NCI-H1092 treated with DMSO at 0.1 percent for 48 hours (cell line): ENCODE measurements at regions not wholly inside any gene's neighbourhood (a gene's known extent, or its start where the extent isn't known, plus 50 kb on each side); places are given as distances from the start of the nearest gene placed in this dataset.

Experiments used
- DNase-seq: peaks from one replicate; lab custom pipeline; 2025; lab: John Stamatoyannopoulos, UW

DNA sequence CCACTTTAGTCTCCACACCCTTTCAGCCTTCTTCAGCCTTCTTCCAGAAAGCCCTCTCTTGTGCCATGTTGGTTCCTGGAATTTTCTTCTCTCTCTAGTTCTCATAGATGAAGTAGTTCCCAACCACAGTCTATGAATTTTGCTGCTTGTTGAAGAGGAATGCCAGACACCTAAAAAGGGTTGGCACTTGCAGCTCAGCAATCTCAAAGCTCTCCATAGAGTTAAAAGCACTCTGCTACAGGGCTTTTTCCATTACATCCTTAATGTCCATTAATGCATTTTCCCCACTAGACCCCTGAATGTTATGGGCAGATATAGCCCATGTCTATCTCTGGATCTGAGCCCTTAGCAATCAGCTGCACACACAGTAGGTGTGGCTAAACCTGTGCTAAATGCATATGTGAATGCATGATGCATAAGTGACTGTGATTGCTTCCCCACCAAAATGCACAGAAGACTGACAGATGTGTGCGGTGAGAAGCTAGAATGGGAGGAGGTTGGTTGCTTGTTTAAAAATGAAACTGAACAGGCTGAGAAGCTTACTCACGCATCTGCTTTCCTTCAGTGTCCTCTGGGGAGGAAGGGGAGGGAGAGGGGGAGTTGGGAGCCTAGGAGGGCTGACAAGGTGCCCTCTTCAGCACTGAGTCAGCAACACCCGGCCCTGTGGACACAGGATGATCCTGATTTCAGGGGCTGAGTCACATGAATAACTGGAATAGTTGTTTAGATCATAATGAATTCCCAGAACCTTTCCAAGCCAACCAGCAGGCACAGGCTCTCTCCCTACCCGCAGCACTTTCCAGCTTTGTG, 146.1 kb upstream of the FGGY start:
- DNase-seq: no peak

DNA sequence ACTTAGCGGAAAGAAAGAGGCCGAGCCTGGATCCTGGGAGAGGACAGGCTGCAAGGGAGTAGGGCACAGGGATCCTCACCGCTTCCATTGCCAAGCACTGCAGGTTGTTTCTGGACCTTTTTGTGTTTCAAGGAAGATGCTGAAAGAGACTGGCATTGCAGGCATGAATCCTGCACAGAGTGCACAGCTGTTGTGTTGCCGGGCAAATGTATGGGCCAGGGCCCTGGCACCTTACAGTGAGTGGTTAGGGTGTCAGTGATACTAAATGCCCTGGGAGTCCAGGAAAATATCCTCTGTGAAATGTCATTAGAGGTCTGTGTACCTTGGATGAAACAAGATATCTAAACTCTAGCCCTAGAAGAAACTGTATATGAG, 145.5 kb upstream of the FGGY start:
- DNase-seq: no peak

DNA sequence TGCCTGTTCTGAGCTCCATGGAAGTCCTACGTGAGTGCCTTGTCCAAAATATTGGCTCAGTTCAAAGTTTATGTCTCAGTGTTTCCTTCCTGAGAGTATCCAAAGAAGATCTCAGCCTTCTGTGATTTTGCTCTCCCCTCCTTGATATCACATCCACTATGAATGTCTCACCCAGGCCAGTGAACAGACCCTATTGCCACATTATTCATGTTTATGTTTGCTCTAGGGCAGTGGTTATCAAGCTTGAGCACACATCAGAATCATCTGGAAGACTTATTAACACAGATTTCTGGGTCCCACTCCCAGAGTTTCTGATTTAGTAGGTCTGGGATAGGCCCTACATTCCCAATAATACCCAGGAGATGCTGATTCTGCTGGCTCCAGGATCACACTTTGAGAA, 145.0 kb upstream of the FGGY start:
- no peak for DNase-seq

DNA sequence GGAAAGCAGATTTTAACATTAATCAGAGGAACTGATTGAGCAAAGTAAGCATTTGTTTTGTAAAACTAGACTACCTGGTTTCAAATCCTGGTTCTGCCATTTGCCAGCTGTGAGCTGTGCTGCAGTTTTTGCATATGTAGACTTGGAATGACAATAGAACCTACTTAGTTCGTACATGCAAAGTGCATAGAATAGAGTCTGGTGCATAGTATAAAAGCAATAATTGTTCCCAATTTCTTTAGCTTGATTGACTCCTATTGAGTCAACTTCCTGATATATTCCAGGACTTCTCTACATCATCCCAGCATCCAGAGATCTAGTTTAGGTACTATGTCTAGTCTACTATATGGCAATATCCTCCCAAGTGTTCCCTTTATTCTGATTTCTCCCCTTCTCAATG, 144.4 kb upstream of the FGGY start:
- DNase-seq: no peak

DNA sequence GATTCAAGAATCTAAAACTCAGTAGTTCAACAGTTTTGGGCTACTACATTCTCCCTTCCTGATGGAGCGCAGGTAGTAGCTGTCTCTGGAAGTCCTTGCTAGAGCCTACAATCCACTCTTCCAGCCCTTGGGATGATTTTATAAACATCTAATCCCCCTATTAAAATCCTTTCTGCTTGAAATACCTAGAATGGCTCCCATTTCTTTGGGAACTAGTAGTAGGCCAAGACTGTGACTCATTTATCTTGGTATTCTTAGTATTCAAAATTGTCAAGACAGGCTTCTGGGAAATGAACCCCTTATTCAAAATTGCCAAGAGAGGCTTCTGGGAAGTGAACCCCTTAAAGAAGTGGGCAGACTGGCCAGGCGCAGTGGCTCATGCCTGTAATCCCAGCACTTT, 142.5 kb upstream of the FGGY start:
- no peak for DNase-seq

DNA sequence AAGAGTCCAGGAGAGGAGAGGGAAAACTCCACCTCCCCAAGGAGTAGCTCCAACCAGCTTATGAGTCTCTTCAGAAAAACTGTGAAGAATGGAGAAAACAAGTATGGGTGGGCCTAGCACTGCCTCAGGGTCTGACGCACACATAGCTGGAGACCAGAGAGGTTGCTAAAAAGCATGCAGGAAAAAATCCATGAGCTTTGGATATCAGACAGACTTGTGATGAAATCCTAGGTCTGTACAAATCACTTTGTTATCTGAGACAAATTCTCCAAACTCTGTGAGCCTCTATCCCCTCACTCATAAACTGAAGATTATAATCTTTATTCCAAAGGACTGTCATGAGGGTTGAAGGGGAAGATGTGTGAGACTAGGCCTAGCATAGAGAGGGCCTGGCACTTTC, 141.5 kb upstream of the FGGY start:
- DNase-seq: no peak

DNA sequence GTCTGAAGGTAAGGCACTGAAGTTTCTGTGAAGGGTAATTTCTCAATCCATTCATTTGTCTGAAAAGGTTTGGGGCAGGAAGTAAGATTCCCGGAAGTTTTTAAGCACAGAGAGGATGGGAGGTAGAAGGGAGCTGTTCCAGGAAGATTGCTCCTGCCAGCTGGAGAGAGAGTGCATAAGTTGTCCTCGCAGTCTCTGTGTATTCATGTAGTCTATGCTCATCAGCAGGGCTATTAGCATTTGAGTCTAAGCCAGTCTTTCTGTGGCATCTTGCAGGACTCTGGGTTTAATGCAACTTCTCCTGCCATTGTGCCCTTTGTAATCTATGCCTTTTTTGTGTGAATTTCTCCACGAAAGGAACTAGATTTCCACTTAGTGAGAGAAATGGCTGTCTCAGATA, 140.8 kb upstream of the FGGY start:
- no peak for DNase-seq

DNA sequence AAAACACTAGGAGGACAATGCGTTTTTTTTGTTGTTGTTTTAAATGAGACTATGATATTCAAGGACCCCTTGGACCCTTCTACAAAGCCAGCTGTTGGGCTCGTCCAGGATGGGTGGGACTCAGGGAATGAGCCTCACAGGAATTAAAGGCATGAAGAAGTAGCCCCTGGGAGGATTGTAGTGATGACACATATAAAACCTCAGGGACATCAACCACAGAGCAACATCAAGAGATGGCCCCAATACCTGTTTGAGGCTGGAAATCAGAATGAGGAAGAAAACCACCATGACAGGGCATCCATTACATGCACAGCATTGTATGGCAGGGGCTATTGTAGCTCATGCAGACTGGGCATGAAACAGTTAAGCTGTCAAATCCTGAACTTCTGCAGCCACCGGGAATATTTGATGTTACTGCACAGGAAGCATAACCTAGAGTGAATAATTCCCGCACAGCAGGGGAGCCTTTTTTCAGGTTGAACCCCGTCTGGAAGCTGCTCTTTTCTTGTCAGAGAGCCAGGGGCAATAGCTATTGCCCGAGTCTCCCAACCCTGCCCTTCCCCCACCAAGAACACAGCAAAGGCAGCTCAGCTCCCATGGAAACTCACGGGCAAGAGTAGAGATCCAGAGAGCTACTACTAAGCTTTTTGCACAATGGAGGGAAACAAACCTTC, 140.2 kb upstream of the FGGY start:
- DNase-seq: no peak

DNA sequence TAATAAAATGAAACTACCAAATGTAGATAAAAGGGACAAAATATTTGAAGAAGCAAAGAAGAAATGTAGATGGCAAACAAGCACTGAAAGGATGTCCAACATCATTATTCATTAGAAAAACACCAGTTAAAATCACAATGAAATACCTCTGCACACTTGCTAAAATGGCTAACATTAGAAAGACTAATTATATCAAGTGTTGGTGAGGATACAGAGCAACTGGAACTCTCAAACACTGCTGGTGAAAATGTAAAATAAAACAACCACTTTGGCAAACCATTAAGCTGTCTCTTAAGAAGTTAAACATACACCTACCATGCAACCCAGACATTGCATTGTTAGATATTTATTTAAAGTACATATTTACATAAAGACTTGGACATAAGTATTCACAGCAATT, 138.6 kb upstream of the FGGY start:
- DNase-seq: no peak

DNA sequence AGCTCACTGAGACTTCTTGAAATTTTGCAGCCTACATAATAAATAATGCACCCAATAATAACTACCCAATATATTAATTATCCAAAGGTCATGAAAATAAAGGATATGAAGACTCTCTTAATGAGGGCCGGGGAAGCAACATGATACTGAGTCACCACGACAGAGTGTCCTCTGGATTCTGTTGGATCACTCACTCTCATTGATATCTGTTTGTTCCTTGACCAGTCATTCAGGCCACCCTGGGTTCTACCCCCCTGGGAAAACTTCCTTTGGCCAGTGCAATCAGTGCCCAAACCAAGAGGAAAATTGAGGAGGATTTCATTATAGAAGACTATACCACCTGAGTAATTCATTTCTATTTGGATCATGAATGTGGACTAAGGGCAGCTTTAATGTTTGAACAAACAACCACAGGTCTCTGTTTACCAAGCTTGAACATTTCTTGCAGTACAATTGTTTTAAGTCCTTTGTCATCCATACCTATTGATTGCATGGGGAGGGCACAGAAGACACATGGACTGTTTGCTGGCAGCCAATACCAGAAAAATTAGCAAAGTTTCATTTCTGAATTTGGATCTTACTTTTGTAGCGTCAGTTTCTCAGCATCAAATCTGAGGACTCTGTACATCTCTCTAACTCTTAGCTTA, 137.2 kb upstream of the FGGY start:
- no peak for DNase-seq

DNA sequence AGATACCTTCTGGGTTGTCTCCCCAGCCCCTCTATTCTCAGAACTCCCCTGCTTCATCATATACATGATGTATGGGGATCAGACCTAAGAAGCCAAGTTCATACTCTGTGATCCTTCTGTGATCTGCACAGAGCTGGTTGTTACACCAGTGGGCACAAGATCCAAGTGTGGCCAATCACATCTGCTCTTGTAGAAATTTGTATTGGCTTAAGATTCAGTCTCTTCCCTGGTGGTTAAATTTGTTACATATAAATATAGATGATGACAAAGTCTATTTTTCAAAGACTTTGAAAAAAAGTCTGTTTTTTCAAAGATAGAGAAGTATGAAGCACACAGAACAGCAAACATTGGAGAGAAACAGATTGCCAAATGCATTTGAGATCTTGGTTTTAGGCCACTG, 135.8 kb upstream of the FGGY start:
- DNase-seq: no peak

DNA sequence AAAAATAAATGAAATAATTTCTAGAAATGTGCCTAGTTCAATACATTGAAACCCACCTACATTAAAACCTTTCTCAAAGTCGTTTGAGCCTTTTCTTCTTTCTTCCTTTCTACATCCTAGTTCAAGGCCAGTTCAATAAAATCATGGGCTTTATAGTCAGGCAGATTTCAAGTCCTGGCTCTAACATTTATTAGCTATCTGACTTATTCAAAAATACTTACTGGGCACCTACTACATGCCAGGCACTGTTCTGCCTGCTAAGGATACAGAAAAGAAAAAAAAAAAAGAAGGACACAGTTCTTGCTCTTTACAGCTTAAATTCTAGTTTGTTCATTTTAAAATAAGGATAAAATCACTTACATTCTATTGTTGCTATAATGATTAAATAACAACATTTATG, 134.2 kb upstream of the FGGY start:
- no peak for DNase-seq

DNA sequence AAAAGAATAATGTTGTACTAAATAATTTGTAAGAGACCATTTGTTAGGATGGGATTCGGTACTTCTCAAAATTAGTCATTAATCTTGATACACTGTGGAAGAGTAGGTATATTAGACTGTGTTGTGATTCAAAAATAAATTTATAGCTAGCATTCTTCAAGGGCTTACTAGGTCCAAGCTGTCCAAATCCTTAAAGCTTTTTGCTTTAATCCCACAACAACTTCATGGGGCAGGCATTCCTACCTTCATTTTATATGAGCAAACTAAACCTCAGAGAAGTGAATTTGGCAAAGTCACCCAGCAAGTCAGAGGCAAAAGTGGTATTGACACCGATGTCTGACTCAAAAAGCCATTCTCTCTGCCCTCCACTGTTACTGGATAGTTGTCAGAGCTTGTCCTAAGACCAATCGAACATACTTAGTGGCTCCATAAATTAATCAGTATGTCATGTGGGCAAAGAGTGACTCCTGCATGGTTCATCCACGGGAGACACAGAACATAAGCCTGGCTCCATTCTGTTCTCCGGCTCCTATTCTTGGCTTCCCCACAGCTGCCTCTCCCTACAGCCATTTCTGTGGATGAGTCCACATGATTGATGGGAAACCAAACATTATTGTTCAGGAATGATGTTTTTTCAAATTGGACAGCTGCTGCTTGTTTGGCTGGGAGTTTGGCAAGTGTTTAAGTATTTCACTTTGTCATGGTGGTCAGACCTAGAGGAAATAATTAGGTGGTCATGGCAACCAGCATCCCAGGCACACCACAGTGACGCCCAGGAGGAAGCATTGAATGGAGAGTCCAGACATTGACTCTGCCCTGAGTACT, 133.4 kb upstream of the FGGY start:
- DNase-seq: no peak

DNA sequence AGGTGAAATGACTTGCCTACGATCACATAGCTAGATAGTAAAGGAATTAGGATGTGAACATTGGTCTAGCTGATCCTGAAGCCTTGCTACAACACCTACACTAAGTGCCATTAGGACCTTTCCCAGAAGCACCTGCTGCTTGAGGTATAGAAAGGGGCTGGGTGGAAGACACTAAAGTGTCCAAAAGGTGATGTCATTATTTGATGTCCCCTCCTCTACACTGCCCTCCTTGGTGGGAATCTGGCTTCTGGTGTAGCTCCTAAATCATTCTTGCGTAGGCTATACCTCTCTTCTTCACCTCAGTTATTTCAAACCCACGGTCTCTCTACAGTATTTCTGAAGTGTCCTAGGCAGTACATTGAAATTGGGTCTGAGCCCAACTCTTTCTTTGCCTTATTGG, 132.5 kb upstream of the FGGY start:
- DNase-seq: no peak

DNA sequence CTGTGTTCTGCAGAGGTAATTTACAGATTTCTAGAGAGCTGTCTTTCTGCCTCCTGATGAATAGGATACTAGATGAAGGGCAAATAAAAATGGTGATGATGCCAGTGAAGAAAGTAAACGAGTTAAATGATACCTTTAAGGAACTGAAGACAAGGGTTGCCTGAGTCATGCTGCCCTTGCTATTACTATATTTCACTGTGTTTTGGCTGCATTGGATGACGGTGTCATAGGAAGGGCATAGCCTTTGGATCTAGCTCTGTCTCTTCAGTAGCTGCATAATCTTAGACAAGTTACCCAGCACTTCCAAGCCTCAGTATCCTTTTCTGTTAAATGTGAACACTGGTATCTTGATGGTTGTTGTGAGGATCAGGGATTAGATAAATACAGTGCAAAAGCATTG, 131.5 kb upstream of the FGGY start:
- no peak for DNase-seq

DNA sequence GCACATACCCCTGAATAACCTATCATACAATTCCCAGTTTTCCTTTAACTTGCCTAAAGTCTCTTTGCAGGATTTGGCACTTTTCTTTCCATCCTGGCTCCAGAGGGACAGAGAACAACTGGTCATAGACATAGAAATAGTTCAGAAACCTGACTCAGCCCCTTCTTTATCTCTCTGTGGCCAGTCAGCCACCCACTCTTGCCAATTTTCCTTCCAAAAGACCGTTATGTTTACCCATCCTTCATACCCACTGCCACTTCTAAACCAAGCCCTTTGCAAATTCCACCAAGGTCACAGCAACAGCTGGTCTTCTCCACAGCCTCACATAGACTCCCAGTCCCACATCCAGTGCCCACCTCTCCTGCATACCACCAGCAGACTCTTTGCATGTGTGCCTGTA, 127.2 kb upstream of the FGGY start:
- no peak for DNase-seq

DNA sequence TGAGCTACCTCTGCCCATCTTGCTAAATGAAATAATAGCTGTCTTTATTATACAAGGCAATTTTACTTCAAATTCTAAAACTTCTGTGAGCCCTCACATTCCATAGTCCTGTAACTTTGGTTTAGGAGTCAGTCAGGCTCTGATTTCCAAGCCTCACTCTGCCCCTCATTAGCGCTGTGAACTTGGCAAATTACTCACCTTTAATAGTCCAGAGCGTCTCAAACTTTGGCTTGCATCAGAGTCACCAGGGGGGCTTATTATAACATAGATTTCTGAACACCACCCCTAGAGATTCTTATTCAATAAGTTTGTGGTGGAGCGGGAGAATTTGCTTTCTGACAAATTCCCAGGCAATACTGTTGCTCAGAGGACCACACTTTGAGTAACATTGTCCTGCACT, 126.2 kb upstream of the FGGY start:
- DNase-seq: no peak

DNA sequence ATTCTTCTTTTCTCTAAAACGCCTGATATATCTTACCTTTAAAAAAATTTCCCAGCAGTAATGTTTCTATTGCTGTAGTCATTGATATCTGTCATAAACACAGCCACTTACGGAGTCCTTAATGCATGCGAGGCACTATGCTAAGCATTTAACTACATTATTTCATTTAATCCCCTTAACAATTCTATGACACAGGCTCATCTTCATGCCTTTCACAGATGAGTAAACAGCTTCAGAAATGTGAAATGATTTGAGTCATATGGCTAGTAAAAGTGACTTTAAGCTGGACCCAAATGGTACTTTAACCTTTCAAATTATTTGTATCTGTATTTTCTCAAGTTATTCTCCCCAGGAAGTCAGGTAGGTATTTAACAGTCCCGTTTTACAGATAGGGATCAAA, 125.1 kb upstream of the FGGY start:
- DNase-seq: no peak

DNA sequence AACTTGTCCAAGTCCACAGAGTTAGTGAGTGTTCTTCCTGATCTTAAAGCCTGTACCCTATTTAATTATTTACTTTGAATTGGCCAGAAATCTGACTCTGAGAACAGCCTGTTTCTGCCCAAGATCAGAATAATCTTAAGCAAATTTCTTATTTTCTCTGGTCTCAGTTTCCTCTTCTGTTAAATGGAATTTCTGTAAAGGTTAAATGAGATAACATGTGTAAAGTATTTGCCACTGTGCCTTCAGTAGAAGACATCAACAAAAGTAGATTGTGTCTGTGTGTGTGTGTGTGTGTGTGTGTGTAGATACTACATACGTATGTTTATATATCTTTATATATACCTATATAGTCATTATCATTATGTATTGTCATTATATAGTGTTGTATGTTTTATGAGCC, 124.2 kb upstream of the FGGY start:
- no peak for DNase-seq

DNA sequence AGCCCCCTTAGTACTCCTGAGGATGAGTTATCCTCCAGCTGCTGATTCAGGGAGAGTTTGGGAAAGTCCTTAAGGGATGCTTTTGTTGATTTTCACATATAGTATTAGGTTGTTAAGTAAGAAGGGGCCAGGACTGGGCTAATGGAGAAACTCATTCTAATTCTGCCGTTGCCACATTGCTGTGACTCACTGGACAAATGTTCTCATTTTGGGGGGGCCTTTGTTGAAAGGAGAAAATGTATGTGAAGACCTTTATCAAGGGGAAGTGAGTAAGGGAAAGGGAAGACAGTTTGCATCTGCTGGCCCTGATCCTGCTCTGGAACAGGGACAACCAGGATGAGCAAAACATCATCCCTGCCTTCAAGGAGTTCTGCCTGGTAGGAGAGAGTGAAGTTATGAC, 123.2 kb upstream of the FGGY start:
- no peak for DNase-seq

DNA sequence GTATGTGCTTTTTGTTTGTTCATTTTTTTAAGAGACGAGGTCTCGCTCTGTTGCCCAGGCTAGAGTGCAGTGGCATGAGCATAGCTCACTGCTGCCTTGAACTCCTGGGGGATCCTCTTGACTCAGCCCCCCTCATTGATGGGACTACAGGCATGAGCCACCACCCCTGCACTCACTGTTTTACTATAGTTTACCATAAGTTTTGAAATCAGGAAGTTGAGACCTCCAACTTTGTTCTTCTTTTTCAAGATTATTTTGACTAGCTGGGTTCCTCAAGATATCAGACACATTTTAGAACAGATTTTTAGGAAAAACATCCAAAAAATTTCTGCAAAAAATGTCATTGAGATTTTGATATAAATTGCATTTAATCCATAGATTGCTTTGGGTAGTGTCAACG, 120.4 kb upstream of the FGGY start:
- DNase-seq: no peak

DNA sequence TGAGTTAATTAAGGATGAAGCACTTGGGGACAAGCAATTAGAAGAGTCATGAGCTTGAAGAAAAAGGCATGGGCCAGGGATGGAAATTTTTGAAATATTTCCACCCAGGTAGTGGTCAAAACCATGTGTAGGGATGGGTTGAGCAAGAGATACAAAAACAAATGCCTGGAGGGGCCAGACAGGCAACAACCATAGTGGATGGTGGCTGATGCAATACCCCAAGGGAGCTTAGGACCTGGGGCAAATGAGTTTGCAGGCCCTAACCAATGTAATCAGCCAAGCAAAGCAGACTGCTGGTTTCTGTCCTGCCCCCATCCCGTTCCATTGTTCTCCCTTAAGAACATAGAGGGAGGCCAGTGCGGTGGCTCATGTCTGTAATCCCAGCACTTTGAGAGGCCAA, 119.1 kb upstream of the FGGY start:
- no peak for DNase-seq
